Body of pancreas (tissue), 4 donors: ENCODE measurements at regions not wholly inside any gene's neighbourhood (a gene's known extent, or its start where the extent isn't known, plus 50 kb on each side); places are given as distances from the start of the nearest gene placed in this dataset.

Experiments used
- POLR2A ChIP-seq, 3 donors: fragments of 450-650 bp; IDR thresholded peaks; one replicate each; pipeline ENCODE4 v1.6.1; 2016; ENCODE audit warnings: antibody characterized with exemption in 3 of 3, mild to moderate bottlenecking in 2 of 3
- TF ChIP-seq, protein P1 (sequence below), 7 experiments: fragments of 450-650 bp in 4 of 7; fragments of 200-600 bp in 3 of 7; sonication (generic) in 3 of 7; IDR thresholded peaks; one replicate each; pipeline ENCODE4 v1.5.1; 2016 to 2019; ENCODE audit warnings: antibody characterized with exemption in 7 of 7

DNA sequence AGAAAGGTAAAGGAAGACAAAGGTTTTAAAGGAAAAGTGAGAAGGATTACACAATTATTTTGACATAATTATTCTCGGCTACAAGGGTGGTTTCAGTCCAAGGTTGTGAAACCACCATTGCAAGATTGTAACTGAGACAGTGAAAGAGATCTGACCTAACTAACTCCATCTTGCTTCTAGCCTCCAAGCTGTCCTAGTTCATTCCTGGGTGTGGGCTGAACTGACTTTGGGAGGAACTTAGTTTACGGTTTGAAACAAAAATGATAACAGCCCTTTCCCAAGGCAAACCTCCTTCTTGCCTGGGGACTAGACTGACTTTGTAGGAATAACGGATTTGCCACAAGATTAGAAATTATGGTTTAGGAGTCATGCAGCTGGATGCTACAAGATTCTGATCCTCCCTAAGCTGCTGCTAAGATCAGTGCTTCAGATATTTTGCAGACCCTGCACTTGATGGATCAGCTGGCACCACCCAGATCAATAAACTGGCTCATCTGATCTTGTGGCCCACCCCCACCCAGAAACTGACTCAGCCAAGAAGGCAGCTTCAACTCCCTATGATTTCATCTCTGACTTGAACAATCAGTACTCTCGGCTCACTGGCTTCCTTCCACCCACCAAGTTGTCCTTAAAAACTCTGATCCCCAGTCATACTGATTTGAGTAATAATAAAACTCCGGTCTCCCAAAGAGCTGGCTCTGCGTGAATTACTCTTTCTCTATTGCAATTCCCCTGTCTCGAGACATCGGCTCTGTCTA is 57.7 kb upstream of the AADACL2 start:
- TF ChIP-seq, protein P1, sequence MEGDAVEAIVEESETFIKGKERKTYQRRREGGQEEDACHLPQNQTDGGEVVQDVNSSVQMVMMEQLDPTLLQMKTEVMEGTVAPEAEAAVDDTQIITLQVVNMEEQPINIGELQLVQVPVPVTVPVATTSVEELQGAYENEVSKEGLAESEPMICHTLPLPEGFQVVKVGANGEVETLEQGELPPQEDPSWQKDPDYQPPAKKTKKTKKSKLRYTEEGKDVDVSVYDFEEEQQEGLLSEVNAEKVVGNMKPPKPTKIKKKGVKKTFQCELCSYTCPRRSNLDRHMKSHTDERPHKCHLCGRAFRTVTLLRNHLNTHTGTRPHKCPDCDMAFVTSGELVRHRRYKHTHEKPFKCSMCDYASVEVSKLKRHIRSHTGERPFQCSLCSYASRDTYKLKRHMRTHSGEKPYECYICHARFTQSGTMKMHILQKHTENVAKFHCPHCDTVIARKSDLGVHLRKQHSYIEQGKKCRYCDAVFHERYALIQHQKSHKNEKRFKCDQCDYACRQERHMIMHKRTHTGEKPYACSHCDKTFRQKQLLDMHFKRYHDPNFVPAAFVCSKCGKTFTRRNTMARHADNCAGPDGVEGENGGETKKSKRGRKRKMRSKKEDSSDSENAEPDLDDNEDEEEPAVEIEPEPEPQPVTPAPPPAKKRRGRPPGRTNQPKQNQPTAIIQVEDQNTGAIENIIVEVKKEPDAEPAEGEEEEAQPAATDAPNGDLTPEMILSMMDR (IDR thresholded peaks at IDR 0.05), result no peak
- no peak for TF ChIP-seq POLR2A (IDR thresholded peaks at IDR 0.05)
